IMR-90 (cell line): ENCODE measurements at regions not wholly inside any gene's neighbourhood (a gene's known extent, or its start where the extent isn't known, plus 50 kb on each side); places are given as distances from the start of the nearest gene placed in this dataset.

Experiments
- ATAC-seq: fragments of 200-7000 bp; cut with Tn5 transposase; 2 replicates; pipeline ENCODE4 v1.9.1; 2020; ENCODE audit warnings: low read depth, mild to moderate bottlenecking, moderate library complexity
- BruUV-seq: library from RNA; stranded (reverse); fragments of 400-500 nt; replicated peaks from 2 replicates; lab custom pipeline; 2021; lab: Mats Ljungman, UMichigan
- CTCF ChIA-PET: fragments of 300-600 bp; formaldehyde crosslinking; extraction: SDS; loops from one replicate; lab custom pipeline; 2021; ENCODE audit warnings: antibody characterized with exemption; lab: Yijun Ruan, JAX
- POLR2A ChIA-PET: fragments of 300-600 bp; sonication (Branson Sonifier 250); formaldehyde crosslinking; loops from one replicate; lab custom pipeline; 2022; ENCODE audit warnings: antibody characterized with exemption; ENCODE audit not compliant: unreplicated experiment; lab: Charles Lee
- DNase-seq: peaks from one replicate; pipeline ENCODE4 v3.0.0; 2013
- H2AFZ ChIP-seq: replicated peaks from 2 replicates; pipeline ENCODE3; 2013; ENCODE audit warnings: low read length, mild to moderate bottlenecking; ENCODE audit not compliant: poor library complexity
- H2AK5ac ChIP-seq: 2 replicates; pipeline ENCODE4 v1.6.1; 2013; ENCODE audit warnings: low read depth, low read length, inconsistent platforms
- H2AK9ac ChIP-seq: replicated peaks from 2 replicates; pipeline ENCODE3; 2013; ENCODE audit warnings: mild to moderate bottlenecking, low read depth, low read length, moderate library complexity; ENCODE audit not compliant: poor library complexity
- H2BK120ac ChIP-seq: 2 replicates; pipeline ENCODE4 v1.6.1; 2013; ENCODE audit warnings: low read depth, low read length, inconsistent platforms
- H2BK15ac ChIP-seq: 3 replicates; pipeline ENCODE4 v1.6.1; 2013; ENCODE audit warnings: low read depth, low read length, inconsistent platforms
- H2BK20ac ChIP-seq: 2 replicates; pipeline ENCODE4 v1.6.1; 2013; ENCODE audit warnings: low read depth, mild to moderate bottlenecking, inconsistent platforms, low read length, moderate library complexity
- H2BK5ac ChIP-seq: 2 replicates; pipeline ENCODE4 v1.6.1; 2013; ENCODE audit warnings: mild to moderate bottlenecking, low read depth, low read length, inconsistent platforms; ENCODE audit not compliant: poor library complexity, severe bottlenecking
- H3K14ac ChIP-seq: replicated peaks from 2 replicates; pipeline ENCODE4 v1.6.1; 2013; ENCODE audit warnings: low read depth, low read length, inconsistent platforms
- H3K18ac ChIP-seq: 2 replicates; pipeline ENCODE4 v1.6.1; 2013; ENCODE audit warnings: low read depth, low read length, control low read depth
- H3K23ac ChIP-seq: 2 replicates; pipeline ENCODE4 v1.6.1; 2013; ENCODE audit warnings: low read depth, low read length, inconsistent platforms
- H3K27ac ChIP-seq: 2 replicates; pipeline ENCODE4 v1.5.1; 2013; ENCODE audit warnings: mild to moderate bottlenecking, control low read depth, low read length; ENCODE audit not compliant: insufficient read depth
- H3K27me3 ChIP-seq: 2 replicates; pipeline ENCODE4 v1.6.1; 2013; ENCODE audit warnings: low read length; ENCODE audit not compliant: control insufficient read depth, insufficient read depth
- H3K36me3 ChIP-seq: 2 replicates; pipeline ENCODE4 v1.6.1; 2013; ENCODE audit warnings: low read length, mixed read lengths; ENCODE audit not compliant: control insufficient read depth, insufficient read depth
- H3K4ac ChIP-seq: 2 replicates; pipeline ENCODE4 v1.6.1; 2013; ENCODE audit warnings: low read depth, low read length, inconsistent platforms
- H3K4me1 ChIP-seq: 2 replicates; pipeline ENCODE4 v1.6.1; 2013; ENCODE audit warnings: low read length, mixed read lengths; ENCODE audit not compliant: control insufficient read depth, insufficient read depth
- H3K4me2 ChIP-seq: 2 replicates; pipeline ENCODE4 v1.6.1; 2013; ENCODE audit warnings: low read depth, mild to moderate bottlenecking, control low read depth, low read length, moderate library complexity
- H3K4me3 ChIP-seq: 2 replicates; pipeline ENCODE4 v1.5.1; 2013; ENCODE audit warnings: low read depth, mild to moderate bottlenecking, control low read depth, low read length, moderate library complexity; ENCODE audit not compliant: insufficient read depth
- H3K56ac ChIP-seq: 2 replicates; pipeline ENCODE4 v1.6.1; 2013; ENCODE audit warnings: low read length, inconsistent platforms; ENCODE audit not compliant: insufficient read depth; ENCODE audit errors: extremely low read depth
- H3K79me1 ChIP-seq, 2 experiments: 2 replicates each; pipeline ENCODE4 v1.6.1; 2013; ENCODE audit warnings: low read length in 2 of 2, inconsistent platforms in 1 of 2, low read depth in 1 of 2
- H3K9ac ChIP-seq: 2 replicates; pipeline ENCODE4 v1.6.1; 2013; ENCODE audit warnings: low read depth, low read length, control low read depth
- H3K9me1 ChIP-seq: 2 replicates; pipeline ENCODE4 v1.6.1; 2013; ENCODE audit warnings: low read length, inconsistent platforms; ENCODE audit not compliant: insufficient read depth
- H3K9me3 ChIP-seq: 2 replicates; pipeline ENCODE4 v1.6.1; 2013; ENCODE audit warnings: low read length; ENCODE audit not compliant: control insufficient read depth, insufficient read depth
- H4K20me1 ChIP-seq: 2 replicates; pipeline ENCODE4 v1.6.1; 2013; ENCODE audit warnings: low read length, inconsistent platforms; ENCODE audit not compliant: insufficient read depth
- H4K5ac ChIP-seq: 2 replicates; pipeline ENCODE4 v1.6.1; 2013; ENCODE audit warnings: mild to moderate bottlenecking, low read depth, low read length, control low read depth
- H4K8ac ChIP-seq, 2 experiments: 2 replicates each; pipeline ENCODE4 v1.6.1; 2013; ENCODE audit warnings: low read depth in 2 of 2, low read length in 2 of 2, control low read depth in 1 of 2, inconsistent platforms in 1 of 2
- H4K91ac ChIP-seq: 2 replicates; pipeline ENCODE4 v1.6.1; 2013; ENCODE audit warnings: low read depth, low read length, inconsistent platforms; ENCODE audit not compliant: insufficient read depth
- BHLHE40 ChIP-seq: fragments of 150-350 bp; IDR thresholded peaks from 2 replicates; pipeline ENCODE4 v1.6.1; 2016; ENCODE audit warnings: mild to moderate bottlenecking, low read depth, low read length
- CEBPB ChIP-seq: IDR thresholded peaks from 2 replicates; pipeline ENCODE4 v1.6.1; 2012; ENCODE audit warnings: low read depth, low read length, improper control_type of control experiment
- CHD1 ChIP-seq: IDR thresholded peaks from 2 replicates; pipeline ENCODE4 v1.6.1; 2012; ENCODE audit warnings: low read depth, low read length, improper control_type of control experiment
- FOS ChIP-seq: fragments of 150-350 bp; IDR thresholded peaks from 2 replicates; pipeline ENCODE4 v1.6.1; 2016; ENCODE audit warnings: low read depth, low read length
- MAZ ChIP-seq: IDR thresholded peaks from 2 replicates; pipeline ENCODE4 v1.6.1; 2012; ENCODE audit warnings: low read depth, mild to moderate bottlenecking, low read length, improper control_type of control experiment, moderate library complexity, borderline replicate concordance
- MXI1 ChIP-seq: IDR thresholded peaks from 2 replicates; pipeline ENCODE4 v1.6.1; 2012; ENCODE audit warnings: low read depth, mild to moderate bottlenecking, low read length, moderate library complexity, borderline replicate concordance
- NFE2L2 ChIP-seq: fragments of 150-350 bp; IDR thresholded peaks from 2 replicates; pipeline ENCODE4 v1.6.1; 2016; ENCODE audit warnings: low read depth, mild to moderate bottlenecking, low read length
- WGBS, 2 experiments: methylation state at CpG; one replicate each; pipeline versions ENCODE4 v1.1.5 to v1.1.7; 2013; ENCODE audit warnings: missing lambda C conversion rate in 2 of 2; ENCODE audit not compliant: insufficient read length in 1 of 2; ENCODE audit errors: extremely low coverage in 2 of 2; 5-methylcytosine and 5-hydroxymethylcytosine counted together
- dilution Hi-C: fragments of 300-500 bp; cut with HindIII; formaldehyde crosslinking; loops from one replicate; pipeline ENCODE4 v1.14.3; 2018; ENCODE audit warnings: low sequenced_read_pairs; ENCODE audit not compliant: unreplicated experiment
- in situ Hi-C: fragments of 300-500 bp; cut with MboI; formaldehyde crosslinking; loops from 3 replicates; pipeline ENCODE4 v1.14.3; 2019; ENCODE audit warnings: low sequenced_read_pairs, inconsistent platforms, mixed read lengths
- intact Hi-C: fragments of 100-400 bp; cut with micrococcal nuclease; formaldehyde crosslinking; loops from 2 replicates; pipeline ENCODE4 v1.10.0; 2022
- TF ChIP-seq, protein P1 (sequence below): fragments of 150-350 bp; IDR thresholded peaks from 2 replicates; pipeline ENCODE4 v1.6.1; 2016; ENCODE audit warnings: low read depth, mild to moderate bottlenecking, low read length, moderate library complexity, borderline replicate concordance

- Histone ChIP-seq H3K56ac (no peak overlapping the region), H3K27me3 (no peaks in the 10 kb centered on the region), H4K91ac (no peak overlapping the region), H3K4me3 (no peak overlapping the region), H2AK9ac (no peak overlapping the region), H3K9me3 (peaks cover 13% of the 10 kb centered on the region), H2BK120ac (no peak overlapping the region), H3K23ac (no peak overlapping the region), H3K4me2 (no peak overlapping the region), H3K36me3 (no peaks in the 10 kb centered on the region), H2AFZ (no peak overlapping the region), H4K20me1 (no peaks in the 10 kb centered on the region), H3K9me1 (no peaks in the 10 kb centered on the region), H3K79me1 (no peaks in the 10 kb centered on the region), H3K27ac (no peak overlapping the region), H4K5ac (no peak overlapping the region), H3K4ac (no peak overlapping the region), H3K9ac (no peak overlapping the region), H2BK20ac (no peak overlapping the region), H4K8ac (no peak overlapping the region), H2BK5ac (no peak overlapping the region), H3K18ac (no peak overlapping the region), H3K14ac (no peak overlapping the region), H2AK5ac (no peak overlapping the region), H3K4me1 (no peaks in the 10 kb centered on the region), H2BK15ac (no peak overlapping the region)
- POLR2A ChIA-PET = no interaction called here
- in situ Hi-C loops (no loop called here), intact Hi-C loops (no loop called here), dilution Hi-C loops (no loop called here)
- TF ChIP-seq CEBPB (no peak), CHD1 (no peak), MXI1 (no peak), NFE2L2 (no peak), FOS (no peak), BHLHE40 (no peak), MAZ (no peak)
- TF ChIP-seq, protein P1, sequence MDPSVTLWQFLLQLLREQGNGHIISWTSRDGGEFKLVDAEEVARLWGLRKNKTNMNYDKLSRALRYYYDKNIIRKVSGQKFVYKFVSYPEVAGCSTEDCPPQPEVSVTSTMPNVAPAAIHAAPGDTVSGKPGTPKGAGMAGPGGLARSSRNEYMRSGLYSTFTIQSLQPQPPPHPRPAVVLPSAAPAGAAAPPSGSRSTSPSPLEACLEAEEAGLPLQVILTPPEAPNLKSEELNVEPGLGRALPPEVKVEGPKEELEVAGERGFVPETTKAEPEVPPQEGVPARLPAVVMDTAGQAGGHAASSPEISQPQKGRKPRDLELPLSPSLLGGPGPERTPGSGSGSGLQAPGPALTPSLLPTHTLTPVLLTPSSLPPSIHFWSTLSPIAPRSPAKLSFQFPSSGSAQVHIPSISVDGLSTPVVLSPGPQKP = no peak
- WGBS, 2 experiments = 72% methylated on average over 7 of the region's 13 CpGs; no CpG with 5 or more reads in 1 of the 2 experiments
- CTCF ChIA-PET = no interaction called here
- no peak for ATAC-seq
- no peak for DNase-seq
- no TSS peak for BruUV-seq
Observed at GRCh38 chr18:76130845-76131244, 364.2 kb downstream of the ZNF516 start.
